ENCODE measurements at regions not wholly inside any gene's neighbourhood (a gene's known extent, or its start where the extent isn't known, plus 50 kb on each side); places are given as distances from the start of the nearest gene placed in this dataset.
A peak's percentile ranks its signal among the peaks of the same experiment; 100 is the strongest.

DNA sequence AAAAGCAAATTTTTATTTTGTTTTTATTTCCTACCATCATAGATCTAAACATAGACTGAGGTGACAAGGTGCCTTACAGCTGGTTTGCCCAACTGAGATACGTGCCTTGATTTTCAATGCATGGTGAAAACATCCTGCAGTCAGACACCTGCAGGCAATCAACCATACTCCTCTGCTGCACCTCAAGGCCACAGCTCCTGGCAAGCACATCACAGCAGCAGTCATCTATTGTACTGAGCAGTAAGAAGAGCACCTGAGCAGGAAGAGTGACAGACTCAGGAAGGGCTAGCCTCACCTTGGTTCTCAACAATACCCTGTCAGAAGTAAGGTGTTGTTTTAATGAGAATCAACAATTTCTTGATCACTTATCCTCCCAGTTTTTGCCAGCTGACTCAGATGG is 1206.8 kb upstream of the NRXN1 start:
- DNase-seq: no peak

- DNase-seq: no peak
Observed at GRCh38 chr2:52222128-52222527, 1190.2 kb upstream of the NRXN1 start.

DNA sequence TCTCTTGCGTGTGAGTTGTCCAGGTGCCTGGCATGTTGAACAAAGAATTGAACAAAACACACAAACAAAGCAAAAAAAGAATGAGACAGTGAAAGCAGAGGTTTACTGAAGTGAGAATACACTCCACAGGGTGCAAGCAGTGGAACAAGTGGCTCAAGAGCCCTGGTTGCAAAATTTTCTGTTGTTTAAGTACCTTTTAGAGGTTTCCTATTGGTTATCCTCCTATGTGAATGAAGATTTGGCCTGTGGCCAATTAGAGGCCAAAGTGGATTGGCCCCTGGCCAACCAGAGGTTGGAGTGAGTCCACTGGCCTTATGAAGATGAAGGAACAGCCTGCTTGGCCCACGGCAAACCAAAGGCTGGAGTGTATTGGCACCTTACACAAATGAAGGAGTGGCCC is 1188.5 kb upstream of the NRXN1 start:
- peak; percentile 39 for DNase-seq

DNA sequence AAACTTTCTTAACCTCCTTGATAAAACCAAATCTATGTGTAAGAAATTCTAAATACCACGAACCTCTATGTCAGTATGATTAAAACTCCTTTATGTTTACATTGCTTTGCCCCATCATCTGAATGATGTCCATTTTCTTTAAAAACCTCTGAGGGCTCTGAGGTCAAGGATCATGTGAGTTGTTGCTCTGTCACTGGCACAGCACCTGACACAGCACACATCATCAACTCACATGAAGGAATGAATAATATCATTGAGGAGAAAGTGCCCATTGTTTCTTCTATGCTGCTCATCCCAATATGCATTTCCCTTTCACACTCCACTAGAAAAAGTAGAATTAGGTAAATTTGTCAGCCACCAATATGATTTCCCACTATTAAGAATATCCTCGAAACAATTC is 1178.7 kb upstream of the NRXN1 start:
- DNase-seq: no peak

DNA sequence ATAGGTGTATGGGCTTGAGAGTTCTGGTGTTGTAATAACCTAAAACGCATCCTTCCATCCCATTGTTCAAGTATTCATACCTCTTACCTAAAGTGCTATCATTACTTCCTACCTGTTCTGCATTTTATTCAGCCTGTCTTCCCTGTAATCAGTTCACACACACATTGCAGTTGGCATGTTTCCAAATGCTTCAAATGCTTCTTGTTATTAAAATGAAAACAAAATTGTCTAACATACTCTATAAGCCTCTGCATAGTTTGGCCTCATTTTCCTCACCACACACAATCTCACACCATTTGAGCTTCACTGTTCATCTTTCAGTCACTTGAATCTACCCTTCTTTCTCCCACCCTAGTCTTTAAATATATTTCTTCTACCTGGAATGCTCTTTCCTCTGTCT is 1178.2 kb upstream of the NRXN1 start:
- no peak for DNase-seq

- DNase-seq: no peak
Observed at GRCh38 chr2:52194342-52194741, 1162.4 kb upstream of the NRXN1 start.

GRCh38 chr2:52193804-52194203 is 1161.9 kb upstream of the NRXN1 start:
- DNase-seq: no peak

DNA sequence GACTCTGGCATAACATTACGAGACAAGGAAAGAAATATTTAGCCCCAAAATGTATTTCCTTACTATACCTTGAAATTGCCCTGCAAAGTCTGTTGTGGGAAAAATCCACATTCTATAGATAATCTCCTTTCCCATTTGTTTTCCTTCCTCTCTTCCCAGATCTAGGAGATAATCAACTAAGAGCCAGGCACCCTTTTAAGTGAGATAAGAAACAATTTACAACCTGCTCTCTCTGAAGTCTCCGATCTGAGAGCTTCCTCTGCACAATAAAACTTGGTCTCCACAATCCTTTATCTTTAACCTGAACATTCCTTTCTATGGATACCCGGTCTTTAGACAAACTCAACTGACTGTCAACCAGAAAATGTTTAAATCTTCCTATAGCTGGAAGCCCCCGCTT is 1160.7 kb upstream of the NRXN1 start:
- DNase-seq: no peak

DNA sequence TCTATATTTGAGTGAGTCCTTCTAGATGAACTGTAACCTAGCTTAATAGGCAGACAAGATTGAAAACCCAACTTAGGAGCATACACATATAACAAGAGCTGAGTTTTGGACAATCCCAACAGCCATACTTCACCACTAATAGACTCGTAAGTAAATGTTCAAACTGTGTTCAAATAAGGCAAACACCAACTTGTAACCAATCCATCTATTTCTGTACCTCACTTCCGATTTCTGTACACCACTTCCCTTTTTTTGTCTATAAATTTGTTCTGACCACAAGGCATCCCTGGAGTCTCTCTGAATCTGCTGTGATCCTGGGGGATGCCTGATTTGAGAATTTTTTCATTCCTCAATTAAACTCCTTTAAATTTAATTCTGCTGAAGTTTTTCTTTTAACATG is 1149.1 kb upstream of the NRXN1 start:
- DNase-seq: no peak

- DNase-seq: no peak
Observed at GRCh38 chr2:52178845-52179244, 1146.9 kb upstream of the NRXN1 start.

DNA sequence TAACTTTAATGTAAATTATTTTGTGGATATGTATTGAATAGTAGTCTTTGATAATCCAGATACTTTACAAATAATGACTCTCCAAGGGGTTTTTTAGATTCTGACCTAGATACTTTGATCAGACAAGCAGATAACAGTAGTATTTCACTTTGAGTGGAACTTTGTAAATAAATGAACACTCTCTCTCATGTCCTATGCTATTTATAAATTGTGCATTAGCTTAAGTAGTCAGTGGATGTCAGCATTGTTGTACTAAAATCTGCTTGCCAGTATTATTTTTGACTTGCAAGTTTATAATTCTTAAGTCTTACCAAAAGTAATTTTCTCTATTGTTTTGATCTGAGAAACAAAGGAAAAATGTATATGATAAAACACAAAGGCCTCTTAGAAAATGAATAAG is 1113.1 kb upstream of the NRXN1 start:
- no peak for DNase-seq

- no peak for DNase-seq
Observed at GRCh38 chr2:52144590-52144989, 1112.7 kb upstream of the NRXN1 start.

GRCh38 chr2:52141076-52141475 is 1109.1 kb upstream of the NRXN1 start:
- DNase-seq: no peak

- no peak for DNase-seq
Observed at GRCh38 chr2:52139241-52139640, 1107.3 kb upstream of the NRXN1 start.

DNA sequence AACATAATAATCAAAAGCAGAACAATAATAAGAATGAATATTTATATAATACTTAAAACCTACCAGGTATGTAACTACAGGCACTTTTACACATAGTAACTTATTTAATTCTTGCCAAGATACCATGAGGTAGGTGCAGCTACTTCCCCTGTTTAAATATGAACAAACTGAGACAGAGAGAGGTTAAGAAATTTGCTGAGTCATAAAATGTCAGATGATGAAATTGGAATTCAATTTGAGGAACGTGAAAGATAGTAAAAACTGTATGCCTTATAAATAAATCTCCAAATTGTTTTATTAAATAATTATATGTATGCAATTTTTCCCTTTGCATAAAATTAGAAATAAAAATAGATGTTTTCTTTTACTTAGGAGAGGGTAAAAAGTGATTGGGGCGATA is 1103.3 kb upstream of the NRXN1 start:
- no peak for DNase-seq

- no peak for DNase-seq
Observed at GRCh38 chr2:52128081-52128480, 1096.1 kb upstream of the NRXN1 start.

GRCh38 chr2:52127527-52127926 is 1095.6 kb upstream of the NRXN1 start:
- DNase-seq: no peak

DNA sequence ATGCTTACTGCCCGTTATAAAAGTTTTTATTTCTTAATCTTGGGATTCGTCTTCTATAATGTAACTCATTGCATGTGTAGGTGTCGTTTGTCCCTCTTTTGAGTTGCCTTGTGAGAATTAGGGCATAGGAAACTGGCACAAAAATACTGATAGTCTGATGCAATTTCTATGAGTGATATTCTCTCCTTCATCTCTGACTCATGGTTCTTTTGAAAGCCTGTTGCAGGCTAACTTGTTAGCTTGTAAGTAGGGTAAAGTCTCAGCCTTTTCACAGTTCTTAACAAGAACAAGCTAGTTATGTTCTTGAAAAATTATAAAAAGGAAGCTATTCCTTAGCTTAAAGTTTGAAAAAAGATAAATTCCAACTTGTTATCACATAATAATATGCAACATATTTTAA is 1085.4 kb upstream of the NRXN1 start:
- no peak for DNase-seq

GRCh38 chr2:52115750-52116149 is 1083.8 kb upstream of the NRXN1 start:
- DNase-seq: no peak

DNA sequence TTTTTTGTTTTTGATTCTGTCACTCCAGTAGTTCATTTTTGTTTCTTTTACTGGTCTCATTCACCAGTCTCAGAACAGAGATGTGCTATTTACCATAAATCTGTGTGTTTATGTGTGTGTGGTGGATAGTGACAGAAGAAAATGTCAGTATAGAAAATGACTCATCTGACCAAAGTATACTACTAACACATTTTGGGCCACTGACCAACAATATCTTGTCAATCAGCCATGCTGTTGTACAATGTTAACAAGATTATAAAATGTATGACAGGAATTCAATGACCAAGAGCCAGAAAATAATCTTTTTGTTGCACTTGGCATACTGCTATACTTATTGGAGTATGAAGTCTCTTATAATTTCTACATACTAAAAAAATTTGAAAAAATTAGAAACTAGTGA is 1081.4 kb upstream of the NRXN1 start:
- no peak for DNase-seq

DNA sequence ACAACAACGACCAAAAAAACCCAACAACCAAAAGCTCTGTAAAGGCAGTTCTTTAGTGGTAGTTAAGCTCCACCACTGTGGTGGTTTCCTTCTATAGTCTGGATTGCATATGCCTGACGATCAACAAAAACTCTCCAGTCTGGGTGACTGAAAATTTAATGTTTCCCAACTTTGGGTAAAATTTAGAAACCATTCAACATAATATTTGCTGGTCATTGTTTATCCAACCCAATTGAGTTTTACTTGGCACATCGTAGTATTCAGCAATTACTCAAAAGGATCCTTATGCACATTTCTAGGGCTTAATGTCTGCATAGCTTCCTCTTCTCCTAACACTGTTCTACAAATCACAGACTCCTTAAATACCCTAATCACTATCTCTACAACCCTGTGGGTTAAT is 1080.2 kb upstream of the NRXN1 start:
- DNase-seq: no peak

- DNase-seq: peak; percentile 96
Observed at GRCh38 chr2:52107124-52107523, 1075.2 kb upstream of the NRXN1 start.

DNA sequence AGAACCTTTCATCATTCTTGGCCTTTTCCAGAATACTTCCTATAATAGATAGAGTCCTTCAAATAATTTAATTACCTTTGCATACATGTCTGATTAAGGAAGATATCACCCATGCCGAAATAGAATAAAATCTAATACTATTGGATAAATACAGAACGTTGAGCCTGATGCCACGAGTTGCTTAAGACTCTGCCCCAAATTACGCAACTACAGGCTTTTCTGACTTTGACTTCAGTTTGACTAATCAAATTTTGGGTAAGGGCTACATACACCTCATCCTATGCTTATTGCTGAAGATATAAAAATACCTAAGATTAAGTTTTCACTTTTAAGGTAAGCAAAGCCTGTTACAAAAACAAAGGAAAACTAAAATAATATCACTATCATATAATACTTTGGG is 1065.1 kb upstream of the NRXN1 start:
- DNase-seq: no peak

- DNase-seq: no peak
Observed at GRCh38 chr2:52084759-52085158, 1052.8 kb upstream of the NRXN1 start.

DNA sequence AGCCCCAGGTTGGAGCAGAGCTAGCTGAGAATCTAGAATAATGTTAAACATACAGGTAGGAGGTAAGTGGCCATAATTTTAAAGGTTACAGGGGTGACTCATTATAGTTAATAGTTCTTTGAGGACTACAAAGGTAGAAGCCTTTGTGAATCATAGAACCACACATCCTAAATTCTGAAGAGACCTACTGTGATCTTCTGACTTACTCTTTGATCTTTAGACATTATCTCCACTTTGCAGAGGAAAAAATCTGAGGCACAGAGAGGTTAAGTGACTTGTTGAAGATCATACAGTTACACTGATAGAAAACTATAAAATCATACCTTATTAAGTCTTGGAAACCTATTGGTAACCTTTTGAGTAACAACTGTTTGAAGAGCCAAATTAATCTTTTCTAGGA is 1051.3 kb upstream of the NRXN1 start:
- no peak for DNase-seq

DNA sequence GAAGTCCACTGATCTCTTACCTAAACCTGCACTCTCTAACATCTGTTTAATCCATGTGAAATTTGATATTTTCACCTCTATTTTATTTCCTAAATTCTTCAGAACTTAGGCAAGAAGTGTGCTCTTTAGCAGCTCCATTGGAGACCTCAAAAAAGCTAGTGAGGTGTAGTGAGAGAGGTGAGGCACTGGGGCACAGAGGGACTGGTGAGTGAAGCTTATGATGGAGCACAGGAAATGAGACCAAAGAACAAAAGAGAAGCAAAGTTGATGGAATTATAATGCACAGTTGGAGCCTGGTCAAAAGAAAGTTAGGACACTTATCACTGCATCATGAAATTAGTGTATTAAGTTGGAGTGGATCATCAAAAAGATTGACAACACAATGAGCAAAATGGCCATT is 1050.7 kb upstream of the NRXN1 start:
- DNase-seq: no peak

Measured in NCI-H82 (cell line).